Activated CD8-positive, alpha-beta T cell treated with anti-CD3 and anti-CD28 coated beads for 36 hours (primary cell): ENCODE measurements at regions not wholly inside any gene's neighbourhood (a gene's known extent, or its start where the extent isn't known, plus 50 kb on each side); places are given as distances from the start of the nearest gene placed in this dataset.

ENCODE experiments used
- ATAC-seq: fragments of 200-7000 bp; cut with Tn5 transposase; one replicate; pipeline ENCODE4 v1.10.0; 2021; ENCODE audit warnings: mild to moderate bottlenecking, moderate library complexity
- CTCF ChIA-PET: fragments of 350-600 bp; sonication (Branson Sonifier 250); formaldehyde crosslinking; loops from one replicate; lab custom pipeline; 2021; ENCODE audit warnings: antibody characterized with exemption; lab: Charles Lee
- POLR2A ChIA-PET: fragments of 350-600 bp; sonication (Branson Sonifier 250); formaldehyde crosslinking; loops from one replicate; lab custom pipeline; 2021; ENCODE audit warnings: antibody characterized with exemption; lab: Charles Lee
- DNase-seq: peaks from one replicate; pipeline ENCODE4 v3.0.0-alpha.2; 2020
- H3K27ac Mint-ChIP-seq: one replicate; pipeline ENCODE4 v1.8.0; 2021; ENCODE audit warnings: mild to moderate bottlenecking, mixed read lengths
- H3K27me3 Mint-ChIP-seq: one replicate; pipeline ENCODE4 v1.8.0; 2021; ENCODE audit warnings: mixed read lengths
- H3K36me3 Mint-ChIP-seq: one replicate; pipeline ENCODE4 v1.8.0; 2021; ENCODE audit warnings: low read depth, mixed read lengths
- H3K4me1 Mint-ChIP-seq: one replicate; pipeline ENCODE4 v1.8.0; 2021; ENCODE audit warnings: low read depth, mixed read lengths
- H3K4me3 Mint-ChIP-seq: one replicate; pipeline ENCODE4 v1.8.0; 2021; ENCODE audit warnings: mild to moderate bottlenecking, moderate library complexity, mixed read lengths
- H3K9me3 Mint-ChIP-seq: one replicate; pipeline ENCODE4 v1.8.0; 2021; ENCODE audit warnings: mixed read lengths
- intact Hi-C: fragments of 100-400 bp; cut with micrococcal nuclease; formaldehyde crosslinking; loops from one replicate; pipeline ENCODE4 v1.10.0; 2022
- TF ChIP-seq, protein P1 (sequence below): fragments of 200-600 bp; IDR thresholded peaks from one replicate; pipeline ENCODE4 v1.8.0; 2022; ENCODE audit warnings: antibody characterized with exemption, mild to moderate bottlenecking

DNA sequence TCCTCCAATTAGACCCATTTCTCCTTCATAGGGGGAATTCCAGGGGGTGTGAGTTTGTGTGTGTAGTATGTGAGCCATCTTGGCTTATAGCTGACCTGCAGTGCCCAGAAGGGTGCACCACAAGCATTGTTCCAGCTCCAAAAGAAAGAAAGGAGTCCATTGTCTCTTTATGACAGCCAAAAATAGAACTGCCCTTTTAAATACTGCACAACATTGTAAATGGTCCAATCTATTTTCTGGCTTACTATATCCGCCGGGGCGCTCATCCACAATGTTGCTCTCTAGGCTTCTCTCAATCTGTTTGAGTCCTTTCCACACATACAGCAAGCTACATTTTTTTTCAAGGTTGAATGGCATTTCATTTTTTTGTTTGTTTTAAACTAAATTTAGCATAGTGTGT lies 517.5 kb downstream of the STK39 start:
- CTCF ChIA-PET, result no interaction called here
- H3K4me3 Mint-ChIP-seq, result no peak overlapping the region
- intact Hi-C loops, result no loop called here
- ATAC-seq (no peak), DNase-seq (no peak)
- H3K27me3 Mint-ChIP-seq, result peaks cover 6% of the 10 kb centered on the region
- POLR2A ChIA-PET, result no interaction called here
- H3K9me3 Mint-ChIP-seq, result no peaks in the 10 kb centered on the region
- H3K27ac Mint-ChIP-seq, result no peak overlapping the region
- no peaks in the 10 kb centered on the region for H3K4me1 Mint-ChIP-seq
- H3K36me3 Mint-ChIP-seq, result no peaks in the 10 kb centered on the region
- TF ChIP-seq, protein P1, sequence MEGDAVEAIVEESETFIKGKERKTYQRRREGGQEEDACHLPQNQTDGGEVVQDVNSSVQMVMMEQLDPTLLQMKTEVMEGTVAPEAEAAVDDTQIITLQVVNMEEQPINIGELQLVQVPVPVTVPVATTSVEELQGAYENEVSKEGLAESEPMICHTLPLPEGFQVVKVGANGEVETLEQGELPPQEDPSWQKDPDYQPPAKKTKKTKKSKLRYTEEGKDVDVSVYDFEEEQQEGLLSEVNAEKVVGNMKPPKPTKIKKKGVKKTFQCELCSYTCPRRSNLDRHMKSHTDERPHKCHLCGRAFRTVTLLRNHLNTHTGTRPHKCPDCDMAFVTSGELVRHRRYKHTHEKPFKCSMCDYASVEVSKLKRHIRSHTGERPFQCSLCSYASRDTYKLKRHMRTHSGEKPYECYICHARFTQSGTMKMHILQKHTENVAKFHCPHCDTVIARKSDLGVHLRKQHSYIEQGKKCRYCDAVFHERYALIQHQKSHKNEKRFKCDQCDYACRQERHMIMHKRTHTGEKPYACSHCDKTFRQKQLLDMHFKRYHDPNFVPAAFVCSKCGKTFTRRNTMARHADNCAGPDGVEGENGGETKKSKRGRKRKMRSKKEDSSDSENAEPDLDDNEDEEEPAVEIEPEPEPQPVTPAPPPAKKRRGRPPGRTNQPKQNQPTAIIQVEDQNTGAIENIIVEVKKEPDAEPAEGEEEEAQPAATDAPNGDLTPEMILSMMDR, result no peak

GRCh38 chr2:167726788-167727187 lies 520.6 kb downstream of the STK39 start:
- TF ChIP-seq, protein P1, result no peak
- no peaks in the 10 kb centered on the region for H3K4me1 Mint-ChIP-seq
- peaks cover 5% of the 10 kb centered on the region for H3K27me3 Mint-ChIP-seq
- no peak overlapping the region for H3K27ac Mint-ChIP-seq
- ChIA-PET POLR2A (no interaction called here), CTCF (no interaction called here)
- intact Hi-C loops, result no loop called here
- DNase-seq, result no peak
- no peaks in the 10 kb centered on the region for H3K36me3 Mint-ChIP-seq
- H3K9me3 Mint-ChIP-seq, result no peaks in the 10 kb centered on the region
- ATAC-seq, result no peak
- H3K4me3 Mint-ChIP-seq, result no peak overlapping the region

DNA sequence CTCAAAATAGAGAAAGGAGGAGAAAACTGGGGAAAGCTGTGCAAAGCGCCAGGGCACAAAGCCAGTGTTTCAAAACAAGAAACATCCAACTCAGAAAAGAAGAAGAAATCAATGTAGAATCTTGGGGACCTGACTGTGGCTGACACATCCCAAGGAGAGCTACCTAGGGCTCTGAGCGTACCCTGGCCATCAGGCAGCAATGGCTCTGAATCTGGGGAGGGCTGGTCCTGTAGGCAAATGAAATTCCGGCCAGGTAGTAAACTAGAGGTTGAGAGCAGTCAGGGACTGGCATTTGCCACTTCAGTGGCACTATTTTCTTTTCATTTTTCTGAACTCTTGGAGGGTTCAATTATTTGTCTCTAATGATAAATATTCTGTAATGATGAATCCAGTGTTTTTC lies 525.8 kb downstream of the STK39 start:
- intact Hi-C loops, result no loop called here
- TF ChIP-seq, protein P1, result no peak
- Mint-ChIP-seq H3K4me1 (no peaks in the 10 kb centered on the region), H3K27me3 (peaks cover 4% of the 10 kb centered on the region), H3K36me3 (no peaks in the 10 kb centered on the region), H3K27ac (no peak overlapping the region), H3K9me3 (no peaks in the 10 kb centered on the region), H3K4me3 (no peak overlapping the region)
- no peak for DNase-seq
- ATAC-seq, result no peak
- CTCF ChIA-PET, result no interaction called here
- POLR2A ChIA-PET, result no interaction called here

GRCh38 chr2:167719410-167719809 lies 528.0 kb downstream of the STK39 start:
- ChIA-PET POLR2A (no interaction called here), CTCF (no interaction called here)
- TF ChIP-seq, protein P1, result no peak
- Mint-ChIP-seq H3K4me3 (no peak overlapping the region), H3K27me3 (peaks cover 2% of the 10 kb centered on the region), H3K4me1 (no peaks in the 10 kb centered on the region), H3K9me3 (no peaks in the 10 kb centered on the region), H3K27ac (no peak overlapping the region), H3K36me3 (no peaks in the 10 kb centered on the region)
- intact Hi-C loops, result no loop called here
- ATAC-seq (no peak), DNase-seq (no peak)

GRCh38 chr2:167718560-167718959 lies 528.8 kb downstream of the STK39 start:
- no peaks in the 10 kb centered on the region for H3K4me1 Mint-ChIP-seq
- H3K27ac Mint-ChIP-seq, result no peak overlapping the region
- TF ChIP-seq, protein P1, result no peak
- peaks cover 2% of the 10 kb centered on the region for H3K27me3 Mint-ChIP-seq
- POLR2A ChIA-PET, result no interaction called here
- CTCF ChIA-PET, result no interaction called here
- no peaks in the 10 kb centered on the region for H3K9me3 Mint-ChIP-seq
- DNase-seq, result no peak
- intact Hi-C loops, result no loop called here
- H3K36me3 Mint-ChIP-seq, result no peaks in the 10 kb centered on the region
- no peak for ATAC-seq
- no peak overlapping the region for H3K4me3 Mint-ChIP-seq
